Psoas muscle (tissue), 7 donors: ENCODE measurements at regions not wholly inside any gene's neighbourhood (a gene's known extent, or its start where the extent isn't known, plus 50 kb on each side); places are given as distances from the start of the nearest gene placed in this dataset.

Experiments used
- ATAC-seq, 4 donors: fragments of 200-7000 bp; cut with Tn5 transposase; one replicate each; pipeline ENCODE4 v1.9.1; 2020; ENCODE audit warnings: moderate library complexity in 3 of 4, mild to moderate bottlenecking in 2 of 4
- DNase-seq, 2 donors: peaks; one replicate each; pipeline ENCODE4 v3.0.0-alpha.2; 2020
- H3K27ac ChIP-seq: fragments of 200-600 bp; one replicate; pipeline ENCODE4 v1.8.0; 2022
- H3K27me3 ChIP-seq, 3 donors: fragments of 200-600 bp in 1 of 3; one replicate each; pipeline versions ENCODE4 v1.6.1 to v1.8.0; 2013 to 2022; ENCODE audit warnings: low read length in 2 of 3, mild to moderate bottlenecking in 2 of 3, moderate library complexity in 1 of 3; ENCODE audit not compliant: insufficient read depth in 3 of 3
- H3K36me3 ChIP-seq, 2 donors: fragments of 200-600 bp in 1 of 2; one replicate each; pipeline versions ENCODE4 v1.6.1 to v1.8.0; 2013 to 2022; ENCODE audit warnings: low read depth in 1 of 2, mild to moderate bottlenecking in 1 of 2, moderate library complexity in 1 of 2; ENCODE audit not compliant: insufficient read depth in 1 of 2
- H3K4me1 ChIP-seq: fragments of 200-600 bp; one replicate; pipeline ENCODE4 v1.8.0; 2022
- H3K4me3 ChIP-seq: fragments of 200-600 bp; one replicate; pipeline ENCODE4 v1.8.0; 2022; ENCODE audit warnings: mild to moderate bottlenecking
- H3K9me3 ChIP-seq: fragments of 200-600 bp; one replicate; pipeline ENCODE4 v1.8.0; 2022
- CTCF ChIP-seq: fragments of 200-600 bp; IDR thresholded peaks from one replicate; pipeline ENCODE4 v1.8.0; 2022; ENCODE audit warnings: antibody characterized with exemption
- WGBS, 3 donors: extraction: QIAGEN DNeasy Blood & Tissue Kit; methylation state at CpG; one replicate each; pipeline versions ENCODE4 v1.1.6 to v1.1.7; 2013; 5-methylcytosine and 5-hydroxymethylcytosine counted together
- intact Hi-C, 2 donors: fragments of 100-400 bp; cut with DNase I; formaldehyde crosslinking; loops; one replicate each; pipeline versions ENCODE4 v1.11.0 to v1.14.2; 2022
- donor health status: healthy with polysubstance abuse.
- donor health status: DM: no; HTN: no; CAD: no; lungs with moderate emphysema.
- donor health status: Bipolar disorder and iron deficiency.
- donor health status: healthy.
- donor health status: DM: yes; HTN: yes; CAD: no.
- donor health status: DM: no; HTN: no; CAD: no.
- donor health status: DM: yes; HTN: yes; CAD: no.

- no peak for DNase-seq
- Histone ChIP-seq H3K4me1 (no peaks in the 10 kb centered on the region), H3K4me3 (no peak overlapping the region), H3K27ac (no peak overlapping the region), H3K27me3 (no peaks in the 10 kb centered on the region), H3K9me3 (no peaks in the 10 kb centered on the region), H3K36me3 (no peaks in the 10 kb centered on the region)
- 51 to 78% (median 60%) methylated on average over 4 of the region's 4 CpGs for WGBS, 3 donors
- intact Hi-C loops, result no loop called here
- no peak for TF ChIP-seq CTCF
- ATAC-seq, result no peak
Observed at GRCh38 chr20:40435146-40435895, 253.7 kb downstream of the MAFB start.

GRCh38 chr20:40434122-40434521 lies 254.9 kb downstream of the MAFB start:
- no peak overlapping the region for H3K27ac ChIP-seq
- ATAC-seq (no peak), DNase-seq (no peak)
- no peaks in the 10 kb centered on the region for H3K4me1 ChIP-seq
- no peaks in the 10 kb centered on the region for H3K36me3 ChIP-seq
- 70 to 84% (median 75%) methylated on average over 4 of the region's 4 CpGs for WGBS, 3 donors
- no peak for TF ChIP-seq CTCF
- intact Hi-C loops, result no loop called here
- H3K4me3 ChIP-seq, result no peak overlapping the region
- no peaks in the 10 kb centered on the region for H3K9me3 ChIP-seq
- no peaks in the 10 kb centered on the region for H3K27me3 ChIP-seq

- no peaks in the 10 kb centered on the region for H3K27me3 ChIP-seq
- no peak for TF ChIP-seq CTCF
- 78 to 83% (median 83%) methylated on average over 8 of the region's 8 CpGs for WGBS, 3 donors
- no peaks in the 10 kb centered on the region for H3K9me3 ChIP-seq
- no peak overlapping the region for H3K27ac ChIP-seq
- no peaks in the 10 kb centered on the region for H3K4me1 ChIP-seq
- intact Hi-C loops, result no loop called here
- no peak for ATAC-seq
- DNase-seq, result no peak
- no peak overlapping the region for H3K4me3 ChIP-seq
- H3K36me3 ChIP-seq, result no peaks in the 10 kb centered on the region
Observed at GRCh38 chr20:40433341-40433861, 255.6 kb downstream of the MAFB start.

DNA sequence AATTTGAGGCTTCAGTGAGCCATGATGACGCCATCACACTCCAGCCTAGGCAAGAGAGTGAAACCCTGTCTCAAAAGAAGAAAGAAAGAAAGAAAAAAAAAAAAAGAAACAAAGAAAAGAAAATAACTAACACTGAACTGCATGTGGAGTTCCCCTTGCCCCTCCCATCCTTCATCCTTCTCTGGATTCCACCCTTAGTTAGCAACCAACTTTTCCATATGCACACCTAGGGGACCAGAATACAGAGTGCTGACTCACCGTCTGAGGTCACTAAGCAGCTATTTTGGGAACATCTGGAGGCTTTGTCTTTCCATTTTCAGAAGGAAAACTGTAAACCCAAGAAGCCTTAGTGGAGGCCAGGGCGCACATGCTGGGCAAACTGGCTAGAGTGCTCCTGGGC lies 257.4 kb downstream of the MAFB start:
- no peak for ATAC-seq
- Histone ChIP-seq H3K4me3 (no peak overlapping the region), H3K36me3 (no peaks in the 10 kb centered on the region), H3K27me3 (no peaks in the 10 kb centered on the region), H3K27ac (no peak overlapping the region), H3K4me1 (no peaks in the 10 kb centered on the region), H3K9me3 (no peaks in the 10 kb centered on the region)
- TF ChIP-seq CTCF, result no peak
- intact Hi-C loops, result no loop called here
- DNase-seq, result no peak
- WGBS, 3 donors, result 77 to 82% (median 80%) methylated on average over 3 of the region's 3 CpGs

- 86 to 95% (median 89%) methylated on average over 4 of the region's 4 CpGs for WGBS, 3 donors
Observed at GRCh38 chr20:40431112-40431511, 257.9 kb downstream of the MAFB start.

More at GRCh38 chr20:40431112-40431511, 257.9 kb downstream of the MAFB start:
- H3K27me3 ChIP-seq, result no peaks in the 10 kb centered on the region
- no peak overlapping the region for H3K27ac ChIP-seq
- H3K4me3 ChIP-seq, result no peak overlapping the region
- H3K9me3 ChIP-seq, result no peaks in the 10 kb centered on the region
- no peak for ATAC-seq
- no peaks in the 10 kb centered on the region for H3K36me3 ChIP-seq
- no peaks in the 10 kb centered on the region for H3K4me1 ChIP-seq
- no peak for DNase-seq
- no peak for TF ChIP-seq CTCF
- intact Hi-C loops, result no loop called here
